Large intestine (tissue), 3 donors: ENCODE measurements at regions not wholly inside any gene's neighbourhood (a gene's known extent, or its start where the extent isn't known, plus 50 kb on each side); places are given as distances from the start of the nearest gene placed in this dataset.

Source experiments
- DNase-seq, 2 donors: peaks; one replicate each; pipeline versions ENCODE4 v3.0.0 to v3.0.0-alpha.2; 2013
- H3K27ac ChIP-seq: one replicate; pipeline ENCODE4 v1.5.1; 2013; ENCODE audit warnings: low read length
- H3K27me3 ChIP-seq: 2 replicates; pipeline ENCODE4 v1.6.1; 2013; ENCODE audit warnings: low read length; ENCODE audit not compliant: control insufficient read depth, insufficient read depth
- H3K36me3 ChIP-seq: 2 replicates; pipeline ENCODE4 v1.6.1; 2013; ENCODE audit warnings: low read length; ENCODE audit not compliant: control insufficient read depth, insufficient read depth
- H3K4me1 ChIP-seq: one replicate; pipeline ENCODE4 v1.6.1; 2013; ENCODE audit warnings: low read length; ENCODE audit not compliant: control insufficient read depth, insufficient read depth
- H3K4me3 ChIP-seq: one replicate; pipeline ENCODE4 v1.5.1; 2013; ENCODE audit warnings: low read length
- H3K9me3 ChIP-seq: one replicate; pipeline ENCODE4 v1.6.1; 2013; ENCODE audit warnings: mild to moderate bottlenecking, low read depth, low read length, moderate library complexity; ENCODE audit not compliant: control insufficient read depth
- WGBS: methylation state at CpG from one replicate; pipeline ENCODE4 v1.1.5; 2013; ENCODE audit warnings: low lambda C conversion rate; ENCODE audit not compliant: insufficient coverage; 5-methylcytosine and 5-hydroxymethylcytosine counted together

GRCh38 chr13:78241278-78241919 lies 322.8 kb upstream of the EDNRB start:
- DNase-seq = peak in 1 of 2 donors; percentile 11
- H3K27ac ChIP-seq = no peak overlapping the region
- no peaks in the 10 kb centered on the region for H3K36me3 ChIP-seq
- WGBS = 29% methylated on average over 1 of the region's 4 CpGs
- no peak overlapping the region for H3K4me3 ChIP-seq
- H3K9me3 ChIP-seq = no peaks in the 10 kb centered on the region
- no peaks in the 10 kb centered on the region for H3K27me3 ChIP-seq
- H3K4me1 ChIP-seq = no peaks in the 10 kb centered on the region

GRCh38 chr13:78239714-78240113 lies 321.1 kb upstream of the EDNRB start:
- no peak overlapping the region for H3K4me3 ChIP-seq
- DNase-seq = peak in 1 of 2 donors; percentile 12
- no peaks in the 10 kb centered on the region for H3K36me3 ChIP-seq
- H3K27me3 ChIP-seq = no peaks in the 10 kb centered on the region
- no peaks in the 10 kb centered on the region for H3K9me3 ChIP-seq
- no peak overlapping the region for H3K27ac ChIP-seq
- H3K4me1 ChIP-seq = no peaks in the 10 kb centered on the region
- WGBS = 60% methylated on average over 1 of the region's 2 CpGs

GRCh38 chr13:78238911-78239310 lies 320.3 kb upstream of the EDNRB start:
- Histone ChIP-seq H3K4me3 (no peak overlapping the region), H3K27ac (no peak overlapping the region), H3K9me3 (no peaks in the 10 kb centered on the region), H3K36me3 (no peaks in the 10 kb centered on the region), H3K27me3 (no peaks in the 10 kb centered on the region), H3K4me1 (no peaks in the 10 kb centered on the region)
- 60% methylated on average over 1 of the region's 2 CpGs for WGBS
- DNase-seq = no peak

GRCh38 chr13:78228940-78229339 lies 310.3 kb upstream of the EDNRB start:
- 83% methylated on average over 3 of the region's 4 CpGs for WGBS
- Histone ChIP-seq H3K9me3 (no peaks in the 10 kb centered on the region), H3K27ac (no peak overlapping the region), H3K4me1 (no peaks in the 10 kb centered on the region), H3K36me3 (no peaks in the 10 kb centered on the region), H3K27me3 (no peaks in the 10 kb centered on the region), H3K4me3 (no peak overlapping the region)
- DNase-seq = no peak

- no peaks in the 10 kb centered on the region for H3K36me3 ChIP-seq
- no peaks in the 10 kb centered on the region for H3K4me1 ChIP-seq
- DNase-seq = no peak
- WGBS = no CpG with 5 or more reads among the region's 1 CpG
- H3K9me3 ChIP-seq = no peaks in the 10 kb centered on the region
- no peak overlapping the region for H3K4me3 ChIP-seq
- H3K27me3 ChIP-seq = no peaks in the 10 kb centered on the region
- no peak overlapping the region for H3K27ac ChIP-seq
Measured at GRCh38 chr13:78228211-78228610, 309.6 kb upstream of the EDNRB start.

- Histone ChIP-seq H3K4me1 (no peaks in the 10 kb centered on the region), H3K4me3 (no peak overlapping the region), H3K27ac (no peak overlapping the region), H3K36me3 (no peaks in the 10 kb centered on the region), H3K27me3 (no peaks in the 10 kb centered on the region), H3K9me3 (no peaks in the 10 kb centered on the region)
- DNase-seq = no peak
- 100% methylated on average over 1 of the region's 3 CpGs for WGBS
Measured at GRCh38 chr13:78227709-78228108, 309.1 kb upstream of the EDNRB start.

- no peak for DNase-seq
- Histone ChIP-seq H3K27ac (no peak overlapping the region), H3K4me3 (no peak overlapping the region), H3K4me1 (no peaks in the 10 kb centered on the region), H3K9me3 (no peaks in the 10 kb centered on the region), H3K27me3 (no peaks in the 10 kb centered on the region), H3K36me3 (no peaks in the 10 kb centered on the region)
- 54% methylated on average over 2 of the region's 4 CpGs for WGBS
Measured at GRCh38 chr13:78215458-78216108, 297.0 kb upstream of the EDNRB start.

GRCh38 chr13:78201411-78201810 lies 282.8 kb upstream of the EDNRB start:
- Histone ChIP-seq H3K36me3 (no peaks in the 10 kb centered on the region), H3K27ac (no peak overlapping the region), H3K4me1 (no peaks in the 10 kb centered on the region), H3K9me3 (no peaks in the 10 kb centered on the region), H3K27me3 (no peaks in the 10 kb centered on the region), H3K4me3 (no peak overlapping the region)
- 100% methylated on average over 2 of the region's 3 CpGs for WGBS
- no peak for DNase-seq

- Histone ChIP-seq H3K27me3 (no peaks in the 10 kb centered on the region), H3K9me3 (no peaks in the 10 kb centered on the region)
- WGBS = 100% methylated on average over 1 of the region's 3 CpGs
Measured at GRCh38 chr13:78198821-78199220, 280.2 kb upstream of the EDNRB start.

GRCh38 chr13:78198419-78198818 lies 279.8 kb upstream of the EDNRB start:
- no peaks in the 10 kb centered on the region for H3K27me3 ChIP-seq
- no peaks in the 10 kb centered on the region for H3K4me1 ChIP-seq
- no peak for DNase-seq

More at GRCh38 chr13:78198821-78199220, 280.2 kb upstream of the EDNRB start:
- no peak overlapping the region for H3K4me3 ChIP-seq
- no peaks in the 10 kb centered on the region for H3K4me1 ChIP-seq
- no peak overlapping the region for H3K27ac ChIP-seq
- no peaks in the 10 kb centered on the region for H3K36me3 ChIP-seq
- no peak for DNase-seq

GRCh38 chr13:78197231-78197630 lies 278.6 kb upstream of the EDNRB start:
- Histone ChIP-seq H3K27ac (no peak overlapping the region), H3K4me1 (no peaks in the 10 kb centered on the region), H3K4me3 (no peak overlapping the region), H3K27me3 (no peaks in the 10 kb centered on the region), H3K9me3 (no peaks in the 10 kb centered on the region), H3K36me3 (no peaks in the 10 kb centered on the region)
- 83% methylated on average over 2 of the region's 5 CpGs for WGBS
- no peak for DNase-seq

More at GRCh38 chr13:78198419-78198818, 279.8 kb upstream of the EDNRB start:
- no CpG with 5 or more reads among the region's 1 CpG for WGBS
- H3K36me3 ChIP-seq = no peaks in the 10 kb centered on the region
- H3K9me3 ChIP-seq = no peaks in the 10 kb centered on the region
- no peak overlapping the region for H3K4me3 ChIP-seq
- H3K27ac ChIP-seq = no peak overlapping the region
